MCF 10A (cell line): ENCODE measurements at regions not wholly inside any gene's neighbourhood (a gene's known extent, or its start where the extent isn't known, plus 50 kb on each side); places are given as distances from the start of the nearest gene placed in this dataset.
"Not testable (repeated sequence)": the region's sequence is repeated elsewhere in the genome, so short reads cannot be mapped to it uniquely, and the experiment has no call there.

Experiments
- BruUV-seq: library from RNA; stranded (reverse); fragments of 400-500 nt; replicated peaks from 2 replicates; lab custom pipeline; 2021; lab: Mats Ljungman, UMichigan
- CTCF ChIA-PET: fragments of 300-600 bp; sonication (Branson Sonifier 250); formaldehyde crosslinking; extraction: SDS; loops from one replicate; lab custom pipeline; 2021; ENCODE audit warnings: antibody characterized with exemption, inconsistent platforms; lab: Yijun Ruan, JAX
- POLR2A ChIA-PET: fragments of 300-600, 350-650 bp; sonication (Branson Sonifier 250); formaldehyde crosslinking; extraction: SDS; loops from one replicate; lab custom pipeline; 2020; ENCODE audit warnings: antibody characterized with exemption, inconsistent platforms; lab: Yijun Ruan, JAX
- DNase-seq: peaks from one replicate; pipeline ENCODE4 v3.0.0-alpha.2; 2018; ENCODE audit not compliant: unreplicated experiment
- H3K27ac Mint-ChIP-seq: one replicate; pipeline ENCODE4 v1.8.0; 2022; ENCODE audit warnings: mild to moderate bottlenecking, low read depth, mixed read lengths; ENCODE audit not compliant: unreplicated experiment
- H3K27me3 Mint-ChIP-seq: one replicate; pipeline ENCODE4 v1.8.0; 2022; ENCODE audit warnings: mixed read lengths; ENCODE audit not compliant: insufficient read depth, unreplicated experiment
- H3K36me3 Mint-ChIP-seq: one replicate; pipeline ENCODE4 v1.8.0; 2022; ENCODE audit warnings: mild to moderate bottlenecking, moderate library complexity, mixed read lengths; ENCODE audit not compliant: insufficient read depth, unreplicated experiment
- H3K4me1 Mint-ChIP-seq: one replicate; pipeline ENCODE4 v1.8.0; 2022; ENCODE audit warnings: mixed read lengths; ENCODE audit not compliant: insufficient read depth, unreplicated experiment
- H3K4me3 Mint-ChIP-seq: one replicate; pipeline ENCODE4 v1.8.0; 2022; ENCODE audit warnings: mild to moderate bottlenecking, moderate library complexity, mixed read lengths; ENCODE audit not compliant: unreplicated experiment
- H3K9me3 Mint-ChIP-seq: one replicate; pipeline ENCODE4 v1.8.0; 2022; ENCODE audit warnings: mixed read lengths; ENCODE audit not compliant: unreplicated experiment
- intact Hi-C: fragments of 100-400 bp; cut with micrococcal nuclease; formaldehyde crosslinking; loops from 2 replicates; pipeline ENCODE4 v1.14.1; 2022
- TF ChIP-seq, protein P1 (sequence below): fragments of 200-600 bp; IDR thresholded peaks from one replicate; pipeline ENCODE4 v1.8.0; 2022; ENCODE audit warnings: antibody characterized with exemption, mild to moderate bottlenecking; ENCODE audit not compliant: unreplicated experiment

DNA sequence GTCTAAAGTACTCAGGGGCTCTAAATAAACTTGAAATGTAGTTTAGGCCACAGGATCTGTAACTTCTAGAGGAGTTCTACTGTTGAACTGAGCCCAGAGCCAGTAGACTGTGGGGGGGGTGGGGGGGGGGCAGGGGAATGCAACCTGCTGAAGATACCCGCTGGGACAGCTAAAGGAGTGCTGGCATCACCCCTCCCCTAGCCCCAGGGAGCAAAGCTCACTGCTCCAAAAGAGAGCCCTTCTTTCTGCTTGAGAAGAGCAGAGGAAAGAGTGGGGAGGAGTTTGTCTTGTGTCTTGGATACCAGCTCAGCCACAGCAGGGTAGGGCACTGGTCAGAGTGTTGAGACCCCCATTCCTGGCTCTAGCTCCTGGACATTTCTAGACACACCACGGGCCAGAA lies 414.0 kb upstream of the KLHL29 start:
- no peak overlapping the region for H3K27ac Mint-ChIP-seq
- no peaks in the 10 kb centered on the region for H3K36me3 Mint-ChIP-seq
- no peaks in the 10 kb centered on the region for H3K4me1 Mint-ChIP-seq
- ChIA-PET CTCF (no interaction called here), POLR2A (no interaction called here)
- H3K27me3 Mint-ChIP-seq: no peaks in the 10 kb centered on the region
- intact Hi-C loops: no loop called here
- no peak for DNase-seq
- peaks cover 7% of the 10 kb centered on the region for H3K9me3 Mint-ChIP-seq
- H3K4me3 Mint-ChIP-seq: no peak overlapping the region
- BruUV-seq: no TSS peak
- TF ChIP-seq, protein P1, sequence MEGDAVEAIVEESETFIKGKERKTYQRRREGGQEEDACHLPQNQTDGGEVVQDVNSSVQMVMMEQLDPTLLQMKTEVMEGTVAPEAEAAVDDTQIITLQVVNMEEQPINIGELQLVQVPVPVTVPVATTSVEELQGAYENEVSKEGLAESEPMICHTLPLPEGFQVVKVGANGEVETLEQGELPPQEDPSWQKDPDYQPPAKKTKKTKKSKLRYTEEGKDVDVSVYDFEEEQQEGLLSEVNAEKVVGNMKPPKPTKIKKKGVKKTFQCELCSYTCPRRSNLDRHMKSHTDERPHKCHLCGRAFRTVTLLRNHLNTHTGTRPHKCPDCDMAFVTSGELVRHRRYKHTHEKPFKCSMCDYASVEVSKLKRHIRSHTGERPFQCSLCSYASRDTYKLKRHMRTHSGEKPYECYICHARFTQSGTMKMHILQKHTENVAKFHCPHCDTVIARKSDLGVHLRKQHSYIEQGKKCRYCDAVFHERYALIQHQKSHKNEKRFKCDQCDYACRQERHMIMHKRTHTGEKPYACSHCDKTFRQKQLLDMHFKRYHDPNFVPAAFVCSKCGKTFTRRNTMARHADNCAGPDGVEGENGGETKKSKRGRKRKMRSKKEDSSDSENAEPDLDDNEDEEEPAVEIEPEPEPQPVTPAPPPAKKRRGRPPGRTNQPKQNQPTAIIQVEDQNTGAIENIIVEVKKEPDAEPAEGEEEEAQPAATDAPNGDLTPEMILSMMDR: no peak

DNA sequence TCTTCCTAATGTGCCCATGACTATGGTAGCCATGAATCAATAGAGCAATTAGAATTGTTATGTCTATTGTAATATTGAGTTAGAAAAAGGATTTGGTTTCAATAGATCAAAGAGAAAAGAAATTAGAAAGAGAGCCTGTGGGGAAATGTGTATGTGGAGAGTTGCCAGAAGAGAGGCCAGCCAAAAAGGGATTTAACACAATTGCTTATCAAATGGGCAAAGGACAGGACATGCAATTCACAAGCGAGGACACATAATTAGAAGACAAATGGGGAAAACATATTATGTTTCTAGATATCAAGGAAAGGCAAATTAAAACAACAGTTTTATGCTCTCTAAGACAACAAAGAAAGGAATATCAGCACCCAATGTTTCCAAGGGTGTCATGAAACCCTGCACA lies 403.2 kb upstream of the KLHL29 start:
- H3K36me3 Mint-ChIP-seq: no peaks in the 10 kb centered on the region
- peaks cover 11% of the 10 kb centered on the region for H3K27me3 Mint-ChIP-seq

DNA sequence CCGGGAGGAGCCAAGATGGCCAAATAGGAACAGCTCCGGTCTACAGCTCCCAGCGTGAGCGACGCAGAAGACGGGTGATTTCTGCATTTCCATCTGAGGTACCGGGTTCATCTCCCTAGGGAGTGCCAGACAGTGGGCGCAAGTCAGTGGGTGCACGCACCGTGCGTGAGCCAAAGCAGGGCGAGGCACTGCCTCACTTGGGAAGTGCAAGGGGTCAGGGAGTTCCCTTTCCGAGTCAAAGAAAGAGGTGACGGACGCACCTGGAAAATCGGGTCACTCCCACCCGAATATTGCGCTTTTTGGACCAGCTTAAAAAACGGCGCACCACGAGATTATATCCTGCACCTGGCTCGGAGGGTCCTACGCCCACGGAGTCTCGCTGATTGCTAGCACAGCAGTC lies 400.8 kb upstream of the KLHL29 start:
- H3K36me3 Mint-ChIP-seq, POLR2A ChIA-PET, H3K4me1 Mint-ChIP-seq, BruUV-seq, H3K27ac Mint-ChIP-seq, intact Hi-C loops, H3K4me3 Mint-ChIP-seq, DNase-seq: not testable (repeated sequence)
- peaks cover 11% of the 10 kb centered on the region for H3K27me3 Mint-ChIP-seq
- CTCF ChIA-PET: interaction anchor here (0.6 kb wide), 1 partner anchor 833 kb away, joined by 4 read pairs; no protein-coding TSS in a partner anchor
- peaks cover 14% of the 10 kb centered on the region for H3K9me3 Mint-ChIP-seq

More for the DNA sequence above, 403.2 kb upstream of the KLHL29 start:
- ChIA-PET POLR2A (no interaction called here), CTCF (no interaction called here)
- TF ChIP-seq, protein P1: no peak
- H3K27ac Mint-ChIP-seq: no peak overlapping the region
- BruUV-seq: no TSS peak
- intact Hi-C loops: no loop called here
- H3K9me3 Mint-ChIP-seq: peaks cover 14% of the 10 kb centered on the region
- DNase-seq: no peak
- no peak overlapping the region for H3K4me3 Mint-ChIP-seq
- no peaks in the 10 kb centered on the region for H3K4me1 Mint-ChIP-seq

DNA sequence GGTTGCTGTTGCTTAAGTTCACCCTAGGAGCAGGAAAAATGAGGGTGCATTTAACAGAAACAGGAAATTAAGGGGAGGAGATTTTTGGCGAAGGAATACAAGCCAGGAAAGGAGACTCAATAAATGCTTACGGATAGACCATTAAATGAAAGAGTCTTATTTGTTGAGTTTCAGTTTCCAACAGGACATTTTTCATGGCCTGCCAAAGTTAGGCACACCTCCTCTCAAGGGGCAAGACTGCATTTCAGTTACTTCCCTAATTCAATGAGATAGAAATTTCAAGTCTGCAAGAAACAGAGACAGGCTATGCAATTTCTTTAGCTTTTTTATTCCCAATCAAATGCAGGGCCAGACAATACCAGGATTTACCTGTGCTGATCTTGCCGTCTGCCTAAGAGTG lies 394.7 kb upstream of the KLHL29 start:
- H3K9me3 Mint-ChIP-seq: no peaks in the 10 kb centered on the region
- TF ChIP-seq, protein P1: no peak
- ChIA-PET CTCF (no interaction called here), POLR2A (no interaction called here)
- H3K27me3 Mint-ChIP-seq: no peaks in the 10 kb centered on the region
- peaks cover 7% of the 10 kb centered on the region for H3K4me1 Mint-ChIP-seq
- BruUV-seq: no TSS peak
- DNase-seq: no peak
- intact Hi-C loops: no loop called here
- no peak overlapping the region for H3K27ac Mint-ChIP-seq
- no peaks in the 10 kb centered on the region for H3K36me3 Mint-ChIP-seq
- no peak overlapping the region for H3K4me3 Mint-ChIP-seq

DNA sequence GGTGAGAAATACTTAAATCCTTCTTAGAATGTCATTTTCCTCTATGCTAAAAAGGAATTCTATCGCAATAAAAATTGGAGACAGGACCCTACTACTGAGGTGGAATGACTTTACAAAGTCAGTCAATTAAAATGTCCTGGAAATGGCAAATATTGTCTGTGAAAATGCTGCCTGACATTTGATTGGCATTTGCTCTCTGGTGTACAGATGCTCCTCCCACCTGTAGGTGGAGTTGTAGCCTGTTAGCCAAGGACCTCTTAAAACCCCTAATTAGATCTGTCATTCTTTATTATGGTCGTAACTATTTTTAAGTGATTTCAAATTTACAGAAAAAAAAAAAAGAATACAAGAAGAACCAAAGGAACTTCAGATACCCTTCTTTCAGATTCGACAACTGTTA lies 393.1 kb upstream of the KLHL29 start:
- H3K27me3 Mint-ChIP-seq: no peaks in the 10 kb centered on the region
- H3K4me3 Mint-ChIP-seq: no peak overlapping the region
- H3K36me3 Mint-ChIP-seq: no peaks in the 10 kb centered on the region
- ChIA-PET CTCF (no interaction called here), POLR2A (interaction anchor here (0.5 kb wide), 1 partner anchor 1760 kb away, joined by 3 read pairs; no protein-coding TSS in a partner anchor)
- H3K4me1 Mint-ChIP-seq: peaks cover 7% of the 10 kb centered on the region
- TF ChIP-seq, protein P1: no peak
- intact Hi-C loops: no loop called here
- no peak for DNase-seq
- no peak overlapping the region for H3K27ac Mint-ChIP-seq
- no peaks in the 10 kb centered on the region for H3K9me3 Mint-ChIP-seq
- no TSS peak for BruUV-seq
